ENCODE measurements at regions not wholly inside any gene's neighbourhood (a gene's known extent, or its start where the extent isn't known, plus 50 kb on each side); places are given as distances from the start of the nearest gene placed in this dataset.

DNA sequence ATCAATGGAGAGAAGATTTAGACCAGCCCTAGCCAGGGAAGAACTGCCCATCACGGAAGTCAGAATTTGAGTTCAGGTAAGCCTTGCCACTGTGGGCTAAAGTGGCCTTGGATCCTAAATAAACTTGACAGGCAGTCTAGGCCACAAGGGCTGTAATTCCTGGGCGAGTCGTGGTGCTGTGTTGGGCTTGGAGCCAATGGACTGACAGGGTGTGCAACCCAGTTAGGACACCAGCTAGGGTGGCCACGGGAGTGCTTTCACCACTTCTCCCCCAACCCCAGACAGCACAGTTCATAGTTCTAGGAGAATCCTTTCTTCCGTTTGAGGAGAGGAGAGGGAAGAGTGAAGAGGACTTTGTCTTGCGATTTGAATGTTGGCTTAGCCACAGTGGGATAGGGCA is 422.4 kb downstream of the DOK5 start:
- DNase-seq = peak; percentile 34
- intact Hi-C loops (cut with DNase I; ENCODE audit: low total_unique reads) = no loop called here
- peaks cover 0 to 55% (median 35%) of the 10 kb centered on the region in 8 donors for H3K9me3 ChIP-seq
- no peaks in the 10 kb centered on the region for H3K4me1 ChIP-seq
- WGBS, 5 donors = 71 to 97% (median 86%) methylated on average over 6 of the region's 6 CpGs
- no peaks in the 10 kb centered on the region for H3K36me3 ChIP-seq
- H3K4me3 ChIP-seq = no peak overlapping the region
- H3K27me3 ChIP-seq (replicated peaks in 1 of 7) = no peaks in the 10 kb centered on the region
- TF ChIP-seq POLR2A (IDR thresholded peaks at IDR 0.05) = no peak
- TF ChIP-seq CTCF (IDR thresholded peaks at IDR 0.05 in 8 of 11, conservative IDR thresholded peaks at IDR 0.05 in 3 of 11) = no peak
- no peak for TF ChIP-seq POLR2AphosphoS5 (IDR thresholded peaks at IDR 0.05)
- no peak overlapping the region for H3K27ac ChIP-seq

DNA sequence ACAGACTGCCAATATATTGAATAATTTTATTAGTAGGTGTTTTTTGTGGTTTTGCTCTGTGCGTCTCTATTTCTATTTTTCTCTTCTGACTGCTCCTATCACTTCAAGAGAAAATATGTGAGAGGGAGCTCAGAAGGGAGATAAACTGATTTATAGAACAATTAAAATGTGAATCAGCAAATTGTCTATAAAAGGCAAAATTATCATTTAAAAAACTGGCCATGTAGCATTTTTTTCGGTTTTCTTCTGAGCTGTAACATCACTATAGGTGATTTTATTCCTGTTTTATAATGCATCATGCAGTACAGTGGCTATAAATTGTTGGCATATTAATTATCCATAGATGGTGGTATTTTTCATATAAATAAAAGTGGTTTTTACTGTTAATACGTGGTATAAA is 416.5 kb downstream of the DOK5 start:
- WGBS, 5 donors = 72 to 79% (median 73%) methylated on average over 3 of the region's 3 CpGs
- H3K27me3 ChIP-seq (replicated peaks in 1 of 7) = no peaks in the 10 kb centered on the region
- H3K36me3 ChIP-seq = no peaks in the 10 kb centered on the region
- no peak overlapping the region for H3K27ac ChIP-seq
- intact Hi-C loops (cut with DNase I; ENCODE audit: low total_unique reads) = no loop called here
- DNase-seq = no peak
- peaks cover 0 to 15% (median 0%) of the 10 kb centered on the region in 8 donors for H3K9me3 ChIP-seq
- H3K4me1 ChIP-seq = no peaks in the 10 kb centered on the region
- no peak overlapping the region for H3K4me3 ChIP-seq
- TF ChIP-seq POLR2A (IDR thresholded peaks at IDR 0.05) = no peak
- TF ChIP-seq POLR2AphosphoS5 (IDR thresholded peaks at IDR 0.05) = no peak
- TF ChIP-seq CTCF (IDR thresholded peaks at IDR 0.05 in 8 of 11, conservative IDR thresholded peaks at IDR 0.05 in 3 of 11) = no peak

DNA sequence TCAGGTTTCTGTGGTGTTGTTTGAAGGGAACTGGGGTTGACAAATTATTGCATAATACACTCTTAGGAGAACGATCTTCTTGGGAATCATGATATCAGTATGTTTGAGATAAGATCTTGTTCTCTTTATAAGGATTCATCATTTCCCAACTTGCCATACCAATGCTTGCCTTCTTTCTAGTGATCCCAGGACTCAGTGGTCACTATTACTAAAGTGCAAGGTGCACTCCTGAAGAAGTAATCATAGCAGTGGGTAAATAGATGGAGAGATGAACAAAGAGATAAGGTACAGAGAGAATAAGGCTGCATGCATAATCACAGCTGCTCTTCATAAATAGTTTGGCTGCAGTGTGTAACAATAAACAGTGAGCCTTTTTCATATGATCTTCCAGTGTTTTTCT is 404.0 kb downstream of the DOK5 start:
- 79 to 94% (median 89%) methylated on average over 1 of the region's 1 CpG for WGBS, 5 donors
- Histone ChIP-seq H3K27ac (no peak overlapping the region), H3K9me3 (peaks cover 0 to 34% (median 1%) of the 10 kb centered on the region in 8 donors), H3K27me3 (replicated peaks in 1 of 7) (no peaks in the 10 kb centered on the region), H3K4me1 (no peaks in the 10 kb centered on the region), H3K4me3 (no peak overlapping the region), H3K36me3 (no peaks in the 10 kb centered on the region)
- intact Hi-C loops (cut with DNase I; ENCODE audit: low total_unique reads) = no loop called here
- TF ChIP-seq POLR2A (IDR thresholded peaks at IDR 0.05) (no peak), CTCF (IDR thresholded peaks at IDR 0.05 in 8 of 11, conservative IDR thresholded peaks at IDR 0.05 in 3 of 11) (no peak), POLR2AphosphoS5 (IDR thresholded peaks at IDR 0.05) (no peak)
- DNase-seq = no peak

DNA sequence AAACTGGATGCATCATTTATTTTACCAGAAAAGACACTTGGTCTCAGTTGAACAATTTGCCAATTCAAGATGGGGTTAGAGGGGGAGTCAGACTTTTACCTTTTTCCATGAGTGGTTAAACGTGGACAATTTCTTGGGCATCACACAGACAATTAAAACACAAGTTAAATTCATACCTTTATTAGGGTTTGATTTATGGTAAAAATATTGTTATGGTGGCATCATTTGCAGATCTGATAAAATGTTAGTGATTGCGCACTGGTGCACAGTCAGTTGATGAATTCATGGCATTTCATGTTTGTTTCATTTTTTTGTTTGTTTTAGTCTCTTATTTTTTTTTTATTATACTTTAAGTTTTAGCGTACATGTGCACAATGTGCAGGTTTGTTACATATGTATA is 399.9 kb downstream of the DOK5 start:
- WGBS, 5 donors = 79 to 88% (median 84%) methylated on average over 3 of the region's 3 CpGs
- intact Hi-C loops (cut with DNase I; ENCODE audit: low total_unique reads) = no loop called here

More for the DNA sequence above, 399.9 kb downstream of the DOK5 start:
- H3K36me3 ChIP-seq = no peaks in the 10 kb centered on the region
- H3K4me3 ChIP-seq = no peak overlapping the region
- DNase-seq = no peak
- H3K4me1 ChIP-seq = no peaks in the 10 kb centered on the region
- no peak overlapping the region for H3K27ac ChIP-seq
- H3K9me3 ChIP-seq = peaks cover 0 to 21% (median 0%) of the 10 kb centered on the region in 8 donors
- TF ChIP-seq CTCF (IDR thresholded peaks at IDR 0.05 in 8 of 11, conservative IDR thresholded peaks at IDR 0.05 in 3 of 11) (no peak), POLR2A (IDR thresholded peaks at IDR 0.05) (no peak), POLR2AphosphoS5 (IDR thresholded peaks at IDR 0.05) (no peak)
- no peaks in the 10 kb centered on the region for H3K27me3 ChIP-seq (replicated peaks in 1 of 7)

All from spleen (tissue), 11 donors.